Motor neuron (in vitro differentiated cells): ENCODE measurements at regions not wholly inside any gene's neighbourhood (a gene's known extent, or its start where the extent isn't known, plus 50 kb on each side); places are given as distances from the start of the nearest gene placed in this dataset.

Experiments used
- ATAC-seq, 8 experiments: fragments of 200-7000 bp; cut with Tn5 transposase; replicated peaks in 6 of 8; 2 replicates each; pipeline ENCODE4 v1.8.0; 2021; ENCODE audit warnings: mild to moderate bottlenecking in 8 of 8, moderate library complexity in 8 of 8
- H3K27ac ChIP-seq, 2 donors: fragments of 250-450 bp; sonication (Bioruptor Pico); 2 replicates each; pipeline ENCODE4 v1.9.0; 2021; ENCODE audit warnings: antibody characterized with exemption in 2 of 2, mild to moderate bottlenecking in 2 of 2, moderate library complexity in 1 of 2
- H3K4me1 ChIP-seq, 2 donors: fragments of 250-450 bp; sonication (Bioruptor Pico); replicated peaks in 1 of 2; 2 replicates each; pipeline ENCODE4 v1.6.1; 2021; ENCODE audit warnings: antibody characterized with exemption in 2 of 2, mild to moderate bottlenecking in 2 of 2, moderate library complexity in 1 of 2
- H3K4me3 ChIP-seq, 5 donors: fragments of 250-450 bp; sonication (Bioruptor Pico); 2 replicates each; pipeline ENCODE4 v1.9.0; 2021; ENCODE audit warnings: antibody characterized with exemption in 5 of 5, mild to moderate bottlenecking in 5 of 5, moderate library complexity in 4 of 5
- WGBS, 10 experiments: fragments of 450-650 bp; shearing (Covaris generic); methylation state at CpG; one replicate each; pipeline ENCODE4 v1.0.0; 2022; 5-methylcytosine and 5-hydroxymethylcytosine counted together
- in situ Hi-C, 9 experiments: fragments of 400-800 bp; cut with MboI; loops; one replicate each; pipeline ENCODE4 v1.15.0; 2021; ENCODE audit warnings: low sequenced_read_pairs in 9 of 9, low pct_unique_long_range_greater_than_20kb in 2 of 9; ENCODE audit not compliant: unreplicated experiment in 9 of 9

DNA sequence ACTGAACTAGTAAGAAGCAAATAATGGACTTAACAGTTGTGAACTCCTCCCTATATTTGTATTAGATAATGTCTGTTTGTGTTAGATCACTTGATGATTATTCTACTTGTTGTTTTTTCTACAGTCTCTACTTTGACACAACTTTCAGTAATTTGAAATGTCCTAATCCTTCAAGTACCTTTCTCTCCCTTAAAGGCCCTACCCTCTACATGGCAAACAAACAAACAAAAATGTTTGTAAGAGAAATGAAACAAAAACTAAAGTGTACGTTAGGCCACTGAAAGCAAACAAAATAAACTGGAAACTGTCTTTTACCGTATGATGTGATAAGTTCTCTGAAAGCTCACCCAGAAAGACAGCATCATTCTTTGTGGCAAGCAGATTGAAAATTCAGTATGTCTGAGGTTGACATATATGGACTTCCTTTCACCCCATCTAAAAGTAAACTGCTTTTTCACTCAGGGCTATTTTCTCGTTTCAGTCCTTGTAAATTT, 255.9 kb upstream of the SNX7 start:
- in situ Hi-C loops, result no loop called here
- WGBS, 10 experiments, result 7 to 100% (median 53%) methylated on average over 1 to 3 of the region's 3 CpGs; no CpG with 5 or more reads in 1 of the 10 experiments
- peak in 3 of 8 experiments; percentile 20 to 64 (median 53) for ATAC-seq

DNA sequence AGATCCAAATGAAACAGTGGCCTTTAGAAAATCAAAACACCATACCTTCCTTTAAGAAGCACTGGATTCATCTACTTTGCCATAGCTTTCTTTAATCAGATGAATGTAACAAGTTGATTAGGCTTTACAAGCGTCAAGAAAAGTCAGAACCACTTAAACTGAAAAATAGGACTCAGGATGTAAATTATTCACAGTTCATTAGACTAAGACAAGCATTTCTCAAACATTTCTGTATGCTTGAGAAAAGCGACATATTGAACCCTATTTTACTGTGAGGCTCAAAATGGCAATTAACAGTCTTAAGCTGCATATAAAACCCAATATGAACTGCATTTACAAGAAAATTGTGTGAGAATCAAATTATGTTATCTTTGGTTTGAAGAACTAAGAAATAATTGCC, 256.7 kb upstream of the SNX7 start:
- no peak for ATAC-seq
- peaks cover 10 to 11% of the 10 kb centered on the region in 2 donors for H3K4me1 ChIP-seq
- no peak overlapping the region for H3K4me3 ChIP-seq
- WGBS, 10 experiments, result 81 to 100% (median 90%) methylated on average over 1 to 2 of the region's 2 CpGs; no CpG with 5 or more reads in 1 of the 10 experiments
- no peak overlapping the region for H3K27ac ChIP-seq
- in situ Hi-C loops, result no loop called here

More for the DNA sequence above, 255.9 kb upstream of the SNX7 start:
- Histone ChIP-seq H3K27ac (no peak overlapping the region), H3K4me1 (peaks cover 10 to 11% of the 10 kb centered on the region in 2 donors), H3K4me3 (no peak overlapping the region)

DNA sequence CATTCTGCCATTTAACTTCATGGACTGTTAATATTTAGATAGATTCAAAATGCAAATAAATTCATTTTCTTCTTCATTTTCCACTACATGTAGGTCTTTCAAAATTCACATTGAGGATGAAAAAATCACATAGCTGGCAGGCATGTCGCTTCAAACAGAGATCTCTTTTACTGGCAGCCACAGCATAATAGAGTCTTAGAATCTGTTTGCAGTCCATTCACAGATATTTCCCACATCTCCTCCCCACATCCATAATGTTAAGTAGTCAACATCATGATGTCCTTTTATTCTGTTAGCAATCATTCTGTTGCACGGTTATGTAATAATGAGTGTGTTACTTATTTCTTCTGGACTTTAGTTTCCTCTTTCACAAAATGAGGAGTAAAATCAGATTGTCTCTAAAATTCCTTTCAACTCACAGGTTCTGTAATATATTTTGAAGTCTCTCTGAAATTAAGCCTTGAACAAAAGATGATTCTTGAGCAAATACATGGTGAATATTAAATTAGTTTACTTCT, 257.5 kb upstream of the SNX7 start:
- in situ Hi-C loops, result no loop called here
- WGBS, 10 experiments, result 0 to 100% (median 68%) methylated on average over 1 to 2 of the region's 2 CpGs
- no peak overlapping the region for H3K27ac ChIP-seq
- no peak overlapping the region for H3K4me3 ChIP-seq
- peaks cover 10 to 11% of the 10 kb centered on the region in 2 donors for H3K4me1 ChIP-seq
- peak in 3 of 8 experiments; percentile 29 to 75 (median 66) for ATAC-seq

DNA sequence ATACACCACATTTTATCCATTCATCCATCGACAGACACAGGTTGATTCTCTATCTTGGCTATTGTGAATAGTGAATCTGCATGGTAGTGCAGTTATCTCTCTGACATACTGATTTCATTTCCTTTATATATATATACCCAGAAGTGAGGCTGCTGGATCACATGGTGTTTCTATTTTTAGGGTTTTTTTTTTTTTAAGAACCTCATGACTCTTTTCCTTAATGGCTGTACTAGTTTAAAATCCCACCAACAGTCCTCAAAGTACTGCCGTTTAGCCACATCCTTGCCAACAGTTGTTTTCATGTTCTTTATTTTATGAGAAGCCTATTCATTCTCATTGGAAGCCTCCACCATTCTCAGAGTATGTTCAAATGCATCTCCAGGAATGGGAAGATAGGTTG, 258.7 kb upstream of the SNX7 start:
- peak in 2 of 8 experiments; percentile 37 to 44 for ATAC-seq
- Histone ChIP-seq H3K27ac (no peak overlapping the region), H3K4me1 (peaks cover 10 to 11% of the 10 kb centered on the region in 2 donors), H3K4me3 (no peak overlapping the region)
- WGBS, 10 experiments, result 7 to 100% (median 85%) methylated on average over 1 to 2 of the region's 2 CpGs
- in situ Hi-C loops, result no loop called here

DNA sequence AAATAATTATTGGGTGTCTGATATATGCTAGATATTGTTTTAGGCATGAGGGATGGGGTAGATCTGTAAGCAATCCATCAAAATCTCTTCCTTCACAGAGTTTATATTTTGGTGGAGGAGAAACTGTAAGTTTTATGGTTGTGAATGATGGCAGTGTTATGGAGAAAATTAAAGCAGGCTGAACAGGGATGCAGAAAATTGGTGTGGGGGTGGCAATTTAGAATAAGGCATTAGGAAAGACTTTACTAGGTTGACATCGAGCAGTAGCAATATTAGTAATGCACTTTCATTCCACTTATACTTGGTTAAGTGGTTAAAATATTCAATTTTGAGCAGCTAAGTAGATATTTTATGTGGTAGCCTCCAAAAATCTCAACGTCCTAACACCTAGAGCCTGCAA, 261.1 kb upstream of the SNX7 start:
- WGBS, 10 experiments, result 50 to 100% (median 80%) methylated on average over 1 to 2 of the region's 2 CpGs; no CpG with 5 or more reads in 1 of the 10 experiments
- in situ Hi-C loops, result no loop called here

DNA sequence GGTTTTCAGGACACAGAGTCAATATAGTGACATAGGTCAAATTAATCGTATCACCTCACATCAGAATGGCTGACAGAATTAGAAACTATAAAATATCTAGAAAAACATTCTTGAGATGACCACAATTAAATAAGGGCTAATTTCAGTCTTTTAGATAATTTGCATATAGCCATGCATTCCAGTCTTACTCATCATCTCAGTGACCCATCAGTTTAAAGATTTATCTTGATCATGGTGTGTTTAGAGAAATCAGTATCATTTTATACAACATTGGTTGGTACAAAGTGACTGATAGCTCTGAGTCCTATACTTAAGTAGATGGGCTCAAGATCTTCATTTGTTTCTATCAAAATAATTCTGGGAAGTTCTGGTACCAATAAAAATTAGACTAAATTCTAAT, 262.3 kb upstream of the SNX7 start:
- H3K4me1 ChIP-seq, result peaks cover 0 to 6% of the 10 kb centered on the region in 2 donors
- peak in 2 of 8 experiments; percentile 34 to 53 for ATAC-seq
- H3K27ac ChIP-seq, result no peak overlapping the region
- no peak overlapping the region for H3K4me3 ChIP-seq
- WGBS, 10 experiments, result 56 to 100% (median 96%) methylated on average over 1 of the region's 1 CpG; no CpG with 5 or more reads in 2 of the 10 experiments
- in situ Hi-C loops, result no loop called here

More for the DNA sequence above, 261.1 kb upstream of the SNX7 start:
- no peak overlapping the region for H3K4me3 ChIP-seq
- H3K27ac ChIP-seq, result no peak overlapping the region
- peaks cover 5 to 11% of the 10 kb centered on the region in 2 donors for H3K4me1 ChIP-seq
- no peak for ATAC-seq

DNA sequence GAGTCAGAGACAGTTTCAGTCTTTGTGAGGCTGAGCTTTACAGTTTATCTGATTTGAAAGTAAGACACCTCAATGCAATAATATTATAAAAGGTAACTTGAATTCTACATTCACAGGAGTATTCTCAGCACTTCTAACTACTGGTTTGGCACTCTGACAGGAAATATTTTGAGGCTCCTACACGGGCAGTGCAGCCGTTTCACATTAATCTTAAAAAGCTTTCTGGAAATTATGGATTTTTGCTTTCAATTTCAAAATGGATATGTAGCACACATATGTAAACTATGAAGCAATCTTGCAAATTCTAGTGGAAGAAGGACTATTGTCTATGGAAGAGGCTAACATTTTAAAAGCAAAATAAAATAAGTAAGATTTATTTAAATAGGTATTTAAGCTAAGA, 262.9 kb upstream of the SNX7 start:
- in situ Hi-C loops, result no loop called here
- Histone ChIP-seq H3K27ac (no peak overlapping the region), H3K4me3 (no peak overlapping the region), H3K4me1 (peaks cover 0 to under 1% of the 10 kb centered on the region in 2 donors)
- ATAC-seq, result peak in 3 of 8 experiments; percentile 23 to 76 (median 37)
- 0 to 88% (median 54%) methylated on average over 2 of the region's 2 CpGs; no CpG with 5 or more reads in 1 of the 10 experiments for WGBS, 10 experiments

DNA sequence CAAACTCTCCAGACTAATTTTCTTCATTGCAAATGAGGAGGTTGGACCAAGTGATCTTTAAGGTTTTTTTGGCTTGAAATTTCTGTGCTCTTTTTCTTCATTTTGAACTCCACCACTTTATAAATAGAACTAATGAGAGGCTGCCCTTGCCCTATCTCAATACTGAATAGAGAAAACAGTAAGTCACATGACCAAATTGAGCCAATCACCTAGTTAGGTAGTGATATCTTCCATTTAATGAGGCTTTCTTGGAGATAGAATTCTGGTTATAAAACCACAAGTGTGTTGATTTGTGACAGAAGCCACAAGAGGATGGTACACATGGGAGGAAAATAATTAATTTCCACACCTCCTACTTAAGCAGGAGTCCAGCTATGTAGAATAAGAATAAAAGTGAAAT, 263.4 kb upstream of the SNX7 start:
- in situ Hi-C loops, result no loop called here
- Histone ChIP-seq H3K4me1 (no peaks in the 10 kb centered on the region), H3K4me3 (no peak overlapping the region), H3K27ac (no peak overlapping the region)
- ATAC-seq, result no peak

DNA sequence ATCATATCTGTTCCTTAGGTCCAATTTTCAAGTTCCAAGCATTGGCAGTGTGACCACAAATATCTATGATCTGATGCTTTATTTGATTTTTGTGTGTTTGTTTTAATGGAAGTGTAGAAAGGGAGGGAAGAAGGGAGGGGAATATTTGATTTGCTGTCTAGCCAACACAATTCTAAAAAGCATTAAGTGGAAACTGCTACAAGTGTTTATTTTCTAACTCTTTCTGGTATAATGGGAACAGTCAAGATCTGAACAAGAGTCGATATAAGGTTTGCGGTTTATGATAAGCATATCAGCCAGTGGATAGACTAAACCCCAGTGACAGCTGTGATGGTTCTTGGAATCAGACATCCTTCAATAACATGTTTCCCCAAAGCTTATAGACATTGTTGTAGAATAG, 267.8 kb upstream of the SNX7 start:
- no peak for ATAC-seq
- in situ Hi-C loops, result no loop called here
- Histone ChIP-seq H3K4me3 (no peak overlapping the region), H3K4me1 (no peaks in the 10 kb centered on the region), H3K27ac (no peak overlapping the region)
- 60 to 100% (median 92%) methylated on average over 1 to 2 of the region's 2 CpGs; no CpG with 5 or more reads in 1 of the 10 experiments for WGBS, 10 experiments

DNA sequence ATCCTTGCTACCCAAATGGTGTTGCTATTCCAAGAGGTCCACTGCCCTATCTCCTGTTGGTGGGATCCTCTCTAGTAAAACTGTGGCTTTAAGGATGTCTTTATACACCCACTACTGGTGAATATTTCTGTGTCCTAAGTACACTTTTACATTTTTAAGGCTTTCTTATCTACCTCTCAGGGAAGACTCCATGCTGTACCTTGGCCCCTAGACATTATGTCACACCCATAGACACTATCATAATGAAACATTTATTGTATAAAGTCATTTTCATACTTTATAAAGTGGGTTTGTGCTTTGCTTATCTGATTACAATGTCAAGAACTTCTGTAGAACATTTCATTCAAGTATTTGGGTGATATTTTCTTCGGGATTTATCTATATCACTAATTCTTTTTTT, 270.3 kb upstream of the SNX7 start:
- in situ Hi-C loops, result no loop called here
- ATAC-seq, result no peak
- Histone ChIP-seq H3K27ac (no peak overlapping the region), H3K4me3 (no peak overlapping the region), H3K4me1 (no peaks in the 10 kb centered on the region)
- WGBS, 10 experiments, result 40 to 100% (median 87%) methylated on average over 1 of the region's 1 CpG; no CpG with 5 or more reads in 2 of the 10 experiments

DNA sequence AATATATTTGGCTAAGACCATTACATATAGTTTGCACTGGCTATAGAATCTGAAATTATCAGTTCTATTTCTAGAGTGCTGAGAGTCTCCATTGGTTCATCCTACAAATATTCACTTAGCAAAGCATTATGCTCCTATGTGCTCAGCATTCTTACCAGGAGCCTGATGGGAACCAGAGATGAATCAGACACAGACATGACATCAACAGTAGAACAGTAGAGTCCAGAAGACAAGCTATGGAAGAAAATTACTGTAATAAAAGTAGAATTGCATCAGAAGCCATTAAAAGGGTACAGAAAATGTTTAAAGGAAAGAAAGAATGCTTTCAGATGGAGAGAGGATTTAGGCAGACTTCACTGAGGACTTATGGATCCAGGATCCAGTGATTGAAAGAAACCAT, 271.7 kb upstream of the SNX7 start:
- peak in 6 of 8 experiments; percentile 25 to 91 (median 67) for ATAC-seq
- no peak overlapping the region for H3K4me3 ChIP-seq
- H3K27ac ChIP-seq, result no peak overlapping the region
- H3K4me1 ChIP-seq, result peaks cover 0 to 5% of the 10 kb centered on the region in 2 donors
- in situ Hi-C loops, result no loop called here

DNA sequence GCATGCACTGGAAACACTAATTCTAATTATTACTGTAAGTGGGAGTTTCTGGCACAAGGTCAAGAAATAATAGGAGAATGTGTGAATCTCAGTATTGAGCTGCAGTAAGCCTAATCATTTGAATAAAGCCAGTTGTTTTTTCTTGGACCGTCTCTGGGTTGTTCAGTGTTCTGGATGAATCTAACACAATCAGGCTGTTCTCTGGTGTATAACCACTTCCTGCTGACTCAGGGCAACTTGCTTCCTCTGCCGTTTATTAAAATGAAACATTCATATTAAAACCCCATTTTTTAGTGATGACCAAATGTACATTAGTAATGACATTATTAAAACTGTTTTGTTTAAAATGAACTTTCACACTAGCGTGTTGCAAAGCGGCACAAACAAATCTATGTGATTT, 273.1 kb upstream of the SNX7 start:
- ATAC-seq, result peak in 6 of 8 experiments; percentile 47 to 72 (median 62)
- Histone ChIP-seq H3K27ac (no peak overlapping the region), H3K4me3 (no peak overlapping the region), H3K4me1 (peaks cover 0 to 7% of the 10 kb centered on the region in 2 donors)
- in situ Hi-C loops, result no loop called here
- 8 to 85% (median 70%) methylated on average over 2 to 4 of the region's 4 CpGs for WGBS, 10 experiments

DNA sequence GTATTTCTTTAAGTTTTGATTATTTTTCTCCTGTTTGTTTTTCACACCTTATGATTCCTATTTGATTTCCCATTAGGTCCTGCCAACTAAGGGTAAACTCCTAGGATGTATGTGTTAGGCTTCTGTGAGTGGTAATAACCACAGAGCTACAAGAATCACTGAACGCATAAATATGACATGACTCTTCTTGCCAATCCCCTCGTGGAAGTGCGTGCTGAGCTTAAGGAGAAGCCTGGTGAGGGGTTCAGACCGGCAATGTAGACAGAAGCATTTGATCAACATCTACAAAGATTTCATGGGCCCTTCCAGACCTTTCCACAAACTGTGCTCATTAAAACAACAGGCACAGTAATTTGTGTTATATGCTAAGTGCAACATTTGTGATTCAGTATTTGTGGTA, 273.8 kb upstream of the SNX7 start:
- Histone ChIP-seq H3K4me1 (peaks cover 0 to 7% of the 10 kb centered on the region in 2 donors), H3K27ac (no peak overlapping the region), H3K4me3 (no peak overlapping the region)
- in situ Hi-C loops, result no loop called here
- no peak for ATAC-seq
- 85 to 100% (median 92%) methylated on average over 1 to 4 of the region's 4 CpGs; no CpG with 5 or more reads in 1 of the 10 experiments for whole genome bisulfite sequencing, 10 experiments
